ENCODE measurements at regions not wholly inside any gene's neighbourhood (a gene's known extent, or its start where the extent isn't known, plus 50 kb on each side); places are given as distances from the start of the nearest gene placed in this dataset.

DNA sequence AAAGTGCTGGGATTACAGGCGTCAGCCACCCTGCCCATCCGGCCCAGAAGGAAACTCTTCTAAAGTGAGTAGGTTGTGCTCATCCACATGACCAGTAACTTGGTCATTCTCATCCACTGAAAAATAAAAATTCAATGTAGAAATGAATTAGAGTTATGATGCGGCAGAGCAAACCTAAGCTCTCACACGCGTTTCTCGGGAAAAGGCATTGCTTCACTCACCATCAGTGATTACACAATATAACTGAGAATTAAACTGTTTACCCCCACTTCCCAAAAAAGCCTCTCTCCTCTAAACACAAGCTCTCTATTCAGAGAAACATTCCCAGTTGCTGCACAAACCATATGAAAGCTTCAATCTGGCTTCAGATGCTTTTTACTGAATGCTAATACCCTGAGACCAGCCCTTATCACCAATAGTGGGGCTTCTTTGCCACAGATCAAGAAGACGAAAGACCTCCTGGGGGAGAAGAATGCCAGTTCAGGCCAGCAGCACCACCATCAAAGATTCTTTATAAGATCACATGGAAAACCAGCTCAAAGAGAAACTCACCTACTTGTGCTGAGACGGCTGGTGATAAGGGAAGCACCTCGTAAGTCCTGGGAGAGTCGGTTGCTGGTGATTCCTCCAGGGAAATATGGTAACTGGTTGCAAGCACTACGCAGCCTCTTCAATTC, 121.5 kb upstream of the SFSWAP start:
- H3K4me3 ChIP-seq (ENCODE audit: low read length in 2 of 2): no peak overlapping the region
- peaks cover 9 to 11% of the 10 kb centered on the region in 2 donors for H3K27me3 ChIP-seq (ENCODE audit: control insufficient read depth in 1 of 2, insufficient read depth in 2 of 2, low read length in 2 of 2)
- no peaks in the 10 kb centered on the region for H3K9me3 ChIP-seq (ENCODE audit: control insufficient read depth in 2 of 2, low read length in 2 of 2)
- no peak overlapping the region for H3K9ac ChIP-seq (ENCODE audit: low read length in 2 of 2)
- H3K36me3 ChIP-seq (ENCODE audit: control insufficient read depth in 2 of 2, insufficient read depth in 2 of 2, low read length in 2 of 2): no peaks in the 10 kb centered on the region
- no peak overlapping the region for H3K27ac ChIP-seq (ENCODE audit: low read length)
- H3K4me1 ChIP-seq (ENCODE audit: control insufficient read depth, insufficient read depth, low read length): no peaks in the 10 kb centered on the region

DNA sequence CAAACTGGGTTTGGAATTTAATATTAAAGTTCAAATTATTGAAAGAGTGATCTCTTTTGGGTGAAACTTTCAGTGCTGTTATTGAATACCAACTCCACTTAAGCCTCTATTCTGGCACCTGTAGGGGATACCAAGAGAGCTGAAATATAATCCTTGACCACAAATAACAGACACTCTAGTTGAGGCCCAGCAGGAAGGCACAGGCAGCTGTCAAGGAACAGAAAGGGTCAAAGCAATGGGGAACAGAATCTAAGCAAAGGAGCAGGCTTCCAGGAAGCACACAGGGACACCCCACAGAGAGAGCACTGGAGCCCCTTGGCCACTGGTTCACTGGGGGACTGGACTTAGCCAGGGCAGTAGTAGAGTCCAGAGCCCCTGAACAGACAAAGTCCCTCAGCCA, 120.9 kb upstream of the SFSWAP start:
- H3K27ac ChIP-seq (ENCODE audit: low read length): no peak overlapping the region
- H3K36me3 ChIP-seq (ENCODE audit: control insufficient read depth in 2 of 2, insufficient read depth in 2 of 2, low read length in 2 of 2): no peaks in the 10 kb centered on the region
- H3K4me3 ChIP-seq (ENCODE audit: low read length in 2 of 2): no peak overlapping the region
- H3K4me1 ChIP-seq (ENCODE audit: control insufficient read depth, insufficient read depth, low read length): no peaks in the 10 kb centered on the region
- no peaks in the 10 kb centered on the region for H3K9me3 ChIP-seq (ENCODE audit: control insufficient read depth in 2 of 2, low read length in 2 of 2)
- H3K9ac ChIP-seq (ENCODE audit: low read length in 2 of 2): no peak overlapping the region
- H3K27me3 ChIP-seq (ENCODE audit: control insufficient read depth in 1 of 2, insufficient read depth in 2 of 2, low read length in 2 of 2): peaks cover 8 to 11% of the 10 kb centered on the region in 2 donors

DNA sequence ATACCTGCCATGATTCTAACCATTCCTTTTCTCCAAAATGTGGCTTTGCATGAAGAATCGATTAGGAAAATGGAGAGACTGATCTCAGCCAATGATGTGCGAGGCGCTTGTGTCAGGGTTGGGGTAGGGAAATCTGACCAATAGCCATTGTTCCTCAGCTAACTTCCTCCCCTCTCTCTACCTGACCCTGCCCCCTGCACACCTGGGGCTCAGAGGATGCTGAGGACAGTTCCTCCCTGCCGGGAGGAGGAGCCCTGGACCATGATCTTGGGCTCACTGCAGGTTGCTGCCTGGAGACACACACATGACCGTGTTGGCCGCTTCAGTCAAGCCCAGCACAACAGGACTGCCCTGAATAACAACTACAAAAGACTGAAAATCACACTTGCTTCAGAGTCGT, 119.8 kb upstream of the SFSWAP start:
- Histone ChIP-seq H3K9ac (ENCODE audit: low read length in 2 of 2) (no peak overlapping the region), H3K9me3 (ENCODE audit: control insufficient read depth in 2 of 2, low read length in 2 of 2) (no peaks in the 10 kb centered on the region), H3K4me3 (ENCODE audit: low read length in 2 of 2) (no peak overlapping the region), H3K27me3 (ENCODE audit: control insufficient read depth in 1 of 2, insufficient read depth in 2 of 2, low read length in 2 of 2) (peaks cover 6 to 8% of the 10 kb centered on the region in 2 donors), H3K27ac (ENCODE audit: low read length) (no peak overlapping the region), H3K36me3 (ENCODE audit: control insufficient read depth in 2 of 2, insufficient read depth in 2 of 2, low read length in 2 of 2) (no peaks in the 10 kb centered on the region), H3K4me1 (ENCODE audit: control insufficient read depth, insufficient read depth, low read length) (no peaks in the 10 kb centered on the region)

- Histone ChIP-seq H3K27ac (ENCODE audit: low read length) (no peak overlapping the region), H3K9me3 (ENCODE audit: control insufficient read depth in 2 of 2, low read length in 2 of 2) (no peaks in the 10 kb centered on the region), H3K27me3 (ENCODE audit: control insufficient read depth in 1 of 2, insufficient read depth in 2 of 2, low read length in 2 of 2) (peaks cover 2 to 4% of the 10 kb centered on the region in 2 donors), H3K4me1 (ENCODE audit: control insufficient read depth, insufficient read depth, low read length) (no peaks in the 10 kb centered on the region), H3K36me3 (ENCODE audit: control insufficient read depth in 2 of 2, insufficient read depth in 2 of 2, low read length in 2 of 2) (no peaks in the 10 kb centered on the region), H3K9ac (ENCODE audit: low read length in 2 of 2) (no peak overlapping the region), H3K4me3 (ENCODE audit: low read length in 2 of 2) (no peak overlapping the region)
These were observed 118.9 kb upstream of the SFSWAP start for GRCh38 chr12:131591714-131592709.

- Histone ChIP-seq H3K9ac (ENCODE audit: low read length in 2 of 2) (no peak overlapping the region), H3K9me3 (ENCODE audit: control insufficient read depth in 2 of 2, low read length in 2 of 2) (no peaks in the 10 kb centered on the region), H3K4me3 (ENCODE audit: low read length in 2 of 2) (no peak overlapping the region), H3K36me3 (ENCODE audit: control insufficient read depth in 2 of 2, insufficient read depth in 2 of 2, low read length in 2 of 2) (no peaks in the 10 kb centered on the region), H3K4me1 (ENCODE audit: control insufficient read depth, insufficient read depth, low read length) (no peaks in the 10 kb centered on the region), H3K27ac (ENCODE audit: low read length) (no peak overlapping the region), H3K27me3 (ENCODE audit: control insufficient read depth in 1 of 2, insufficient read depth in 2 of 2, low read length in 2 of 2) (peaks cover 2 to 4% of the 10 kb centered on the region in 2 donors)
These were observed 117.9 kb upstream of the SFSWAP start for GRCh38 chr12:131592972-131593371.

DNA sequence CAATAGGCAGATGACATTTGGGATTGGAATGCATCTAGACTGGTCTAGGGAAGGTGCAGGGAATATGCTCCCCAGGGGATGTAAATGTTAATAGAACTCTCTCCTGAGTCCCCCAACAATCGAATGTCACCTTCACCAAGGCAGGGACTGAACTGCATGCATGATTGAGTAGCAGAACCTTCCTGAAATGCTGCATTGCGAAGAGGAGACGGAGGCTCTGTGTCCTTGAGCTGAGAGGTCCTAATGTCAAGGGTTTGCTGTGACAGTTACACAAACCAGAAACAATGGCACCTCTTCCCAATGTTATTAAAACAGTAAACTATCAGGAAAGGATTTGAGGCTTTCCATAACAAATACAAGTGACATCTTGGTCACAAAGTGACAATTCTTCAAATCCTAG, 117.5 kb upstream of the SFSWAP start:
- Histone ChIP-seq H3K4me1 (ENCODE audit: control insufficient read depth, insufficient read depth, low read length) (no peaks in the 10 kb centered on the region), H3K27me3 (ENCODE audit: control insufficient read depth in 1 of 2, insufficient read depth in 2 of 2, low read length in 2 of 2) (peaks cover 2 to 4% of the 10 kb centered on the region in 2 donors), H3K27ac (ENCODE audit: low read length) (no peak overlapping the region), H3K4me3 (ENCODE audit: low read length in 2 of 2) (no peak overlapping the region), H3K36me3 (ENCODE audit: control insufficient read depth in 2 of 2, insufficient read depth in 2 of 2, low read length in 2 of 2) (no peaks in the 10 kb centered on the region), H3K9me3 (ENCODE audit: control insufficient read depth in 2 of 2, low read length in 2 of 2) (no peaks in the 10 kb centered on the region), H3K9ac (ENCODE audit: low read length in 2 of 2) (no peak overlapping the region)

GRCh38 chr12:131596115-131596514, 114.8 kb upstream of the SFSWAP start:
- Histone ChIP-seq H3K27ac (ENCODE audit: low read length) (no peak overlapping the region), H3K9ac (ENCODE audit: low read length in 2 of 2) (no peak overlapping the region), H3K36me3 (ENCODE audit: control insufficient read depth in 2 of 2, insufficient read depth in 2 of 2, low read length in 2 of 2) (no peaks in the 10 kb centered on the region), H3K4me3 (ENCODE audit: low read length in 2 of 2) (no peak overlapping the region), H3K27me3 (ENCODE audit: control insufficient read depth in 1 of 2, insufficient read depth in 2 of 2, low read length in 2 of 2) (peaks cover 0 to 2% of the 10 kb centered on the region in 2 donors), H3K9me3 (ENCODE audit: control insufficient read depth in 2 of 2, low read length in 2 of 2) (no peaks in the 10 kb centered on the region), H3K4me1 (ENCODE audit: control insufficient read depth, insufficient read depth, low read length) (no peaks in the 10 kb centered on the region)

GRCh38 chr12:131597333-131597732, 113.6 kb upstream of the SFSWAP start:
- Histone ChIP-seq H3K9ac (ENCODE audit: low read length in 2 of 2) (no peak overlapping the region), H3K4me1 (ENCODE audit: control insufficient read depth, insufficient read depth, low read length) (no peaks in the 10 kb centered on the region), H3K27ac (ENCODE audit: low read length) (no peak overlapping the region), H3K36me3 (ENCODE audit: control insufficient read depth in 2 of 2, insufficient read depth in 2 of 2, low read length in 2 of 2) (no peaks in the 10 kb centered on the region), H3K27me3 (ENCODE audit: control insufficient read depth in 1 of 2, insufficient read depth in 2 of 2, low read length in 2 of 2) (peaks cover 0 to 2% of the 10 kb centered on the region in 2 donors), H3K9me3 (ENCODE audit: control insufficient read depth in 2 of 2, low read length in 2 of 2) (no peaks in the 10 kb centered on the region), H3K4me3 (ENCODE audit: low read length in 2 of 2) (no peak overlapping the region)

GRCh38 chr12:131598717-131599116, 112.2 kb upstream of the SFSWAP start:
- Histone ChIP-seq H3K9me3 (ENCODE audit: control insufficient read depth in 2 of 2, low read length in 2 of 2) (no peaks in the 10 kb centered on the region), H3K4me1 (ENCODE audit: control insufficient read depth, insufficient read depth, low read length) (no peaks in the 10 kb centered on the region), H3K27me3 (ENCODE audit: control insufficient read depth in 1 of 2, insufficient read depth in 2 of 2, low read length in 2 of 2) (peaks cover 4 to 7% of the 10 kb centered on the region in 2 donors), H3K36me3 (ENCODE audit: control insufficient read depth in 2 of 2, insufficient read depth in 2 of 2, low read length in 2 of 2) (no peaks in the 10 kb centered on the region), H3K4me3 (ENCODE audit: low read length in 2 of 2) (no peak overlapping the region), H3K9ac (ENCODE audit: low read length in 2 of 2) (no peak overlapping the region), H3K27ac (ENCODE audit: low read length) (no peak overlapping the region)

- no peaks in the 10 kb centered on the region for H3K9me3 ChIP-seq (ENCODE audit: control insufficient read depth in 2 of 2, low read length in 2 of 2)
- peaks cover 4 to 8% of the 10 kb centered on the region in 2 donors for H3K27me3 ChIP-seq (ENCODE audit: control insufficient read depth in 1 of 2, insufficient read depth in 2 of 2, low read length in 2 of 2)
- no peak overlapping the region for H3K9ac ChIP-seq (ENCODE audit: low read length in 2 of 2)
- H3K36me3 ChIP-seq (ENCODE audit: control insufficient read depth in 2 of 2, insufficient read depth in 2 of 2, low read length in 2 of 2): no peaks in the 10 kb centered on the region
- no peak overlapping the region for H3K4me3 ChIP-seq (ENCODE audit: low read length in 2 of 2)
- no peaks in the 10 kb centered on the region for H3K4me1 ChIP-seq (ENCODE audit: control insufficient read depth, insufficient read depth, low read length)
- no peak overlapping the region for H3K27ac ChIP-seq (ENCODE audit: low read length)
These were observed 111.4 kb upstream of the SFSWAP start for GRCh38 chr12:131599190-131600159.

Data from stomach smooth muscle (tissue), 2 donors.